Endothelial cell (in vitro differentiated cells): ENCODE measurements at regions not wholly inside any gene's neighbourhood (a gene's known extent, or its start where the extent isn't known, plus 50 kb on each side); places are given as distances from the start of the nearest gene placed in this dataset.

Source experiments
- DNase-seq: peaks from one replicate; pipeline ENCODE4 v3.0.0; 2021; ENCODE audit warnings: low spot score
- H3K27ac Mint-ChIP-seq: one replicate; pipeline ENCODE4 v1.8.0; 2021; ENCODE audit warnings: mixed read lengths, inconsistent platforms; ENCODE audit not compliant: unreplicated experiment
- H3K27me3 Mint-ChIP-seq: one replicate; pipeline ENCODE4 v1.8.0; 2021; ENCODE audit warnings: mild to moderate bottlenecking, moderate library complexity, mixed read lengths, inconsistent platforms; ENCODE audit not compliant: unreplicated experiment
- H3K36me3 Mint-ChIP-seq: one replicate; pipeline ENCODE4 v1.8.0; 2021; ENCODE audit warnings: mild to moderate bottlenecking, low read depth, mixed read lengths, inconsistent platforms; ENCODE audit not compliant: unreplicated experiment
- H3K4me1 Mint-ChIP-seq: one replicate; pipeline ENCODE4 v1.8.0; 2021; ENCODE audit warnings: mild to moderate bottlenecking, mixed read lengths, inconsistent platforms; ENCODE audit not compliant: unreplicated experiment
- H3K4me3 Mint-ChIP-seq: one replicate; pipeline ENCODE4 v1.8.0; 2021; ENCODE audit warnings: mild to moderate bottlenecking, mixed read lengths, inconsistent platforms; ENCODE audit not compliant: unreplicated experiment
- H3K9me3 Mint-ChIP-seq: one replicate; pipeline ENCODE4 v1.8.0; 2021; ENCODE audit warnings: mixed read lengths, inconsistent platforms; ENCODE audit not compliant: unreplicated experiment
- CTCF ChIP-seq: fragments of 200-600 bp; sonication (generic); IDR thresholded peaks from one replicate; pipeline ENCODE4 v1.5.0; 2021; ENCODE audit warnings: antibody characterized with exemption; ENCODE audit not compliant: unreplicated experiment

- TF ChIP-seq CTCF = no peak
- H3K4me1 Mint-ChIP-seq = no peaks in the 10 kb centered on the region
Observed at GRCh38 chr17:14748036-14748710, 447.3 kb downstream of the HS3ST3B1 start.

DNA sequence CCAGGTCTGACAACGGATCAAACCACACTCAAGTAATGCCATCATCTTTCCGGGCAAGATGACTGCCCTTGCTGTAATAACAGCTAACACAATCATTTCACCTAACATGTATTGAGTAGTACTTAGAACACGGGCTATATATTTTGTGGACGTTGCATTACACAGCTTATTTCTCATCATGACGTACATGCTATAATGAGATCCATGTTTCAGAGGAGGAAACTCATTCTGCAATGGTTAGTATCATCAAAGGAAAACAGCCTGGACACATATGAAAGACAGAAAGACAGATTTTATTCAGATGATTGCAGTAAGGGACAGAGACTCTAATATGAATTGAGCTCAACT, 446.7 kb downstream of the HS3ST3B1 start:
- no peak for DNase-seq
- H3K4me3 Mint-ChIP-seq = no peak overlapping the region
- no peaks in the 10 kb centered on the region for H3K27me3 Mint-ChIP-seq
- H3K36me3 Mint-ChIP-seq = peaks cover 4% of the 10 kb centered on the region
- TF ChIP-seq CTCF = no peak
- no peaks in the 10 kb centered on the region for H3K9me3 Mint-ChIP-seq
- H3K4me1 Mint-ChIP-seq = no peaks in the 10 kb centered on the region
- no peak overlapping the region for H3K27ac Mint-ChIP-seq

More at GRCh38 chr17:14748036-14748710, 447.3 kb downstream of the HS3ST3B1 start:
- H3K9me3 Mint-ChIP-seq = no peaks in the 10 kb centered on the region
- H3K4me3 Mint-ChIP-seq = no peak overlapping the region
- H3K36me3 Mint-ChIP-seq = peaks cover 4% of the 10 kb centered on the region
- no peak overlapping the region for H3K27ac Mint-ChIP-seq
- no peaks in the 10 kb centered on the region for H3K27me3 Mint-ChIP-seq
- DNase-seq = no peak

GRCh38 chr17:14746822-14747602, 446.1 kb downstream of the HS3ST3B1 start:
- H3K4me3 Mint-ChIP-seq = no peak overlapping the region
- no peak for TF ChIP-seq CTCF
- no peaks in the 10 kb centered on the region for H3K27me3 Mint-ChIP-seq
- H3K9me3 Mint-ChIP-seq = no peaks in the 10 kb centered on the region
- H3K4me1 Mint-ChIP-seq = no peaks in the 10 kb centered on the region
- H3K36me3 Mint-ChIP-seq = peaks cover 2% of the 10 kb centered on the region
- H3K27ac Mint-ChIP-seq = no peak overlapping the region
- no peak for DNase-seq

GRCh38 chr17:14745541-14745940, 444.7 kb downstream of the HS3ST3B1 start:
- Mint-ChIP-seq H3K9me3 (no peaks in the 10 kb centered on the region), H3K4me3 (no peak overlapping the region), H3K27ac (no peak overlapping the region), H3K27me3 (no peaks in the 10 kb centered on the region), H3K4me1 (no peaks in the 10 kb centered on the region), H3K36me3 (no peaks in the 10 kb centered on the region)
- no peak for DNase-seq
- no peak for TF ChIP-seq CTCF
